CD4-positive, alpha-beta T cell (primary cell): ENCODE measurements at regions not wholly inside any gene's neighbourhood (a gene's known extent, or its start where the extent isn't known, plus 50 kb on each side); places are given as distances from the start of the nearest gene placed in this dataset.

ENCODE experiments used
- ATAC-seq: fragments of 200-7000 bp; cut with Tn5 transposase; one replicate; pipeline ENCODE4 v1.10.0; 2022; ENCODE audit warnings: mild to moderate bottlenecking; ENCODE audit not compliant: poor library complexity
- CTCF ChIA-PET: fragments of 350-600 bp; sonication (Branson Sonifier 250); formaldehyde crosslinking; loops from one replicate; lab custom pipeline; 2021; ENCODE audit warnings: antibody characterized with exemption, inconsistent platforms; lab: Charles Lee
- POLR2A ChIA-PET: fragments of 350-600 bp; sonication (Branson Sonifier 250); formaldehyde crosslinking; loops from one replicate; lab custom pipeline; 2021; ENCODE audit warnings: antibody characterized with exemption, inconsistent platforms; lab: Charles Lee
- DNase-seq, 14 experiments: peaks; one replicate each; pipeline ENCODE4 v3.0.0-alpha.2; 2013 to 2020; ENCODE audit warnings: mixed read lengths in 2 of 14
- H3K27ac ChIP-seq, 2 donors: one replicate each; pipeline versions ENCODE4 v1.5.1 to v1.7.0; 2013; ENCODE audit warnings: low read length in 2 of 2, low read depth in 1 of 2, mild to moderate bottlenecking in 1 of 2
- H3K27me3 ChIP-seq, 2 experiments: 1 replicate in 1 of 2; 2 replicates in 1 of 2; pipeline versions ENCODE4 v1.6.1 to v1.7.0; 2013; ENCODE audit warnings: low read length in 2 of 2, control low read depth in 1 of 2, mild to moderate bottlenecking in 1 of 2, moderate library complexity in 1 of 2; ENCODE audit not compliant: insufficient read depth in 2 of 2, control insufficient read depth in 1 of 2
- H3K36me3 ChIP-seq: one replicate; pipeline ENCODE4 v1.6.1; 2013; ENCODE audit warnings: low read length, control low read depth; ENCODE audit not compliant: insufficient read depth
- H3K4me1 ChIP-seq: one replicate; pipeline ENCODE4 v1.6.1; 2013; ENCODE audit warnings: low read length, control low read depth; ENCODE audit not compliant: insufficient read depth
- H3K4me3 ChIP-seq: one replicate; pipeline ENCODE4 v1.5.1; 2013; ENCODE audit warnings: mild to moderate bottlenecking, low read length, moderate library complexity
- H3K9me3 ChIP-seq, 2 experiments: 1 replicate in 1 of 2; 2 replicates in 1 of 2; pipeline versions ENCODE4 v1.6.1 to v1.7.0; 2013; ENCODE audit warnings: low read length in 2 of 2, mild to moderate bottlenecking in 2 of 2, control low read depth in 1 of 2, moderate library complexity in 1 of 2; ENCODE audit not compliant: control insufficient read depth in 1 of 2, insufficient read depth in 1 of 2
- H3K27ac Mint-ChIP-seq: one replicate; pipeline ENCODE4 v1.8.0; 2020; ENCODE audit warnings: mixed read lengths
- H3K27me3 Mint-ChIP-seq: one replicate; pipeline ENCODE4 v1.8.0; 2021; ENCODE audit warnings: mixed read lengths
- H3K36me3 Mint-ChIP-seq: one replicate; pipeline ENCODE4 v1.8.0; 2021; ENCODE audit warnings: low read depth, mixed read lengths
- H3K4me1 Mint-ChIP-seq: one replicate; pipeline ENCODE4 v1.8.0; 2021; ENCODE audit warnings: low read depth, mixed read lengths
- H3K4me3 Mint-ChIP-seq: one replicate; pipeline ENCODE4 v1.8.0; 2020; ENCODE audit warnings: mild to moderate bottlenecking, mixed read lengths
- H3K9me3 Mint-ChIP-seq: one replicate; pipeline ENCODE4 v1.8.0; 2020; ENCODE audit warnings: mixed read lengths
- intact Hi-C, 2 experiments: fragments of 100-400 bp; cut with DNase I in 1 of 2; cut with micrococcal nuclease in 1 of 2; formaldehyde crosslinking; loops; one replicate each; pipeline versions ENCODE4 v1.15.1 to v1.9.0; 2023 to 2025; cut with DNase I, micrococcal nuclease
- TF ChIP-seq, protein P1 (sequence below): fragments of 200-600 bp; IDR thresholded peaks from one replicate; pipeline ENCODE4 v1.8.0; 2022; ENCODE audit warnings: antibody characterized with exemption, mild to moderate bottlenecking

DNA sequence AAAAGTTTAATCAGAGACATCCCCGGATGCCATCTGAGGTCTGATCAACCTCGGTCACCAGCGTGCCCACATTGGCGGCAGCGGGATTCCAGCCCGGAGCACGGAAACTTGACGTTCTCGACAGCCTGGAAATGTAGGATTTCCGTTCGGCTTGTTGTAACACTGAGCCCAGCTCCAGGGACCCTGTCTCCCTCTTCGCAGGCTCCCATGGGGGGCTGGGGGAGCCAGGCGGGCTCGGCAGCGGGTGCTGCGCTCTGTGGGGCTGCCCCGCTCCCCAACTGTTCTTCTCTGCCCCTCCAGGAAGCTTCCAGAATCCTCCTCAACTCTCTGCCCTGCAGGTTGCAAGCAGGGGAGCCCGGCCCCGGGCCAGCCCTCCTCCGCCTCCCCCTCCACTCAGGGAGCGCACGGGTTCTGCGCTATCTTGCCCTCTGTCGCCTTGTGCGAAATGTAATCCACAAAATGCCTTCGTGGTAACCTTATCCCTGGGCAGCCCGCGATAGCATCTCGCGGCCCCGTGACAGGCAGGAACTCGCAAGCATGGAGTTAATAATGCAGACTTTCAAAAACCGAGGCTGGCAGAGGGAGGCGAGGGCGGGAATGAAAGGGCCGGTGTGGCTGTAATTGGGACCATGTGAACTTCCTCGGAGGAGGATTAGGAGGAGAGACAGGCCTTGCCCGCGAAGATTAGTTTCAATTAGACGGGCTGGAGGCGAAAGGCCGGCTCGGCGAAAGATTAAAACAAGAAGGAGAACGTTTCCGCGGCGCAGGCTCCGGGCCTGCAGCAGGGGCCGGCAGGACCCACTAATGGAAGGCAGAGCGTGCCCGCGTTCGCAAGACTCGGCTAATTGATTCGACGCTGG is 53.9 kb upstream of the TTC34 start:
- ATAC-seq: no peak
- no peaks in the 10 kb centered on the region for H3K36me3 Mint-ChIP-seq
- H3K27ac ChIP-seq: no peak overlapping the region
- TF ChIP-seq, protein P1, sequence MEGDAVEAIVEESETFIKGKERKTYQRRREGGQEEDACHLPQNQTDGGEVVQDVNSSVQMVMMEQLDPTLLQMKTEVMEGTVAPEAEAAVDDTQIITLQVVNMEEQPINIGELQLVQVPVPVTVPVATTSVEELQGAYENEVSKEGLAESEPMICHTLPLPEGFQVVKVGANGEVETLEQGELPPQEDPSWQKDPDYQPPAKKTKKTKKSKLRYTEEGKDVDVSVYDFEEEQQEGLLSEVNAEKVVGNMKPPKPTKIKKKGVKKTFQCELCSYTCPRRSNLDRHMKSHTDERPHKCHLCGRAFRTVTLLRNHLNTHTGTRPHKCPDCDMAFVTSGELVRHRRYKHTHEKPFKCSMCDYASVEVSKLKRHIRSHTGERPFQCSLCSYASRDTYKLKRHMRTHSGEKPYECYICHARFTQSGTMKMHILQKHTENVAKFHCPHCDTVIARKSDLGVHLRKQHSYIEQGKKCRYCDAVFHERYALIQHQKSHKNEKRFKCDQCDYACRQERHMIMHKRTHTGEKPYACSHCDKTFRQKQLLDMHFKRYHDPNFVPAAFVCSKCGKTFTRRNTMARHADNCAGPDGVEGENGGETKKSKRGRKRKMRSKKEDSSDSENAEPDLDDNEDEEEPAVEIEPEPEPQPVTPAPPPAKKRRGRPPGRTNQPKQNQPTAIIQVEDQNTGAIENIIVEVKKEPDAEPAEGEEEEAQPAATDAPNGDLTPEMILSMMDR: no peak
- H3K36me3 ChIP-seq: no peaks in the 10 kb centered on the region
- H3K27me3 Mint-ChIP-seq: peaks cover 12% of the 10 kb centered on the region
- H3K9me3 Mint-ChIP-seq: no peaks in the 10 kb centered on the region
- no peaks in the 10 kb centered on the region for H3K4me1 ChIP-seq
- H3K27ac Mint-ChIP-seq: no peak overlapping the region
- H3K4me3 ChIP-seq: no peak overlapping the region
- intact Hi-C loops: no loop called here
- H3K4me1 Mint-ChIP-seq: no peaks in the 10 kb centered on the region
- ChIA-PET CTCF (no interaction called here), POLR2A (no interaction called here)
- H3K9me3 ChIP-seq: peaks cover 0 to 20% of the 10 kb centered on the region in 2 experiments
- no peaks in the 10 kb centered on the region for H3K27me3 ChIP-seq
- no peak for DNase-seq
- H3K4me3 Mint-ChIP-seq: no peak overlapping the region

DNA sequence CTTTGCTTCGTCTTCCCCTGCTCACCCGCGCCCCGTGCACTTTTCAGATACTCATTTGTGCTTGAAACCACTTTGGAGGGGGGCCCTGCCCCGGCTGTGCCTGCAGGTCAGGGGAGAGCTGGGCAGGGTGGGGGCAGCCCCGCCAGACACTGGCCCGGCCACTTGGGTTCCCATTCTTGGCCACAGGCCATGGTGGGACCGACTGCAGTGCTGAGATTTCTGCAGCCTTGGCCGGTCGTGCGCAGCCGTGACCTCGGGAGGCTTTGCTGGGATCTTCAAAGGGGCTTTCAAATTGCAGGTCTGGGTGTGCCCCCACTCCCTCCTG is 54.5 kb upstream of the TTC34 start:
- Mint-ChIP-seq H3K27ac (no peak overlapping the region), H3K27me3 (peaks cover 7% of the 10 kb centered on the region)

DNA sequence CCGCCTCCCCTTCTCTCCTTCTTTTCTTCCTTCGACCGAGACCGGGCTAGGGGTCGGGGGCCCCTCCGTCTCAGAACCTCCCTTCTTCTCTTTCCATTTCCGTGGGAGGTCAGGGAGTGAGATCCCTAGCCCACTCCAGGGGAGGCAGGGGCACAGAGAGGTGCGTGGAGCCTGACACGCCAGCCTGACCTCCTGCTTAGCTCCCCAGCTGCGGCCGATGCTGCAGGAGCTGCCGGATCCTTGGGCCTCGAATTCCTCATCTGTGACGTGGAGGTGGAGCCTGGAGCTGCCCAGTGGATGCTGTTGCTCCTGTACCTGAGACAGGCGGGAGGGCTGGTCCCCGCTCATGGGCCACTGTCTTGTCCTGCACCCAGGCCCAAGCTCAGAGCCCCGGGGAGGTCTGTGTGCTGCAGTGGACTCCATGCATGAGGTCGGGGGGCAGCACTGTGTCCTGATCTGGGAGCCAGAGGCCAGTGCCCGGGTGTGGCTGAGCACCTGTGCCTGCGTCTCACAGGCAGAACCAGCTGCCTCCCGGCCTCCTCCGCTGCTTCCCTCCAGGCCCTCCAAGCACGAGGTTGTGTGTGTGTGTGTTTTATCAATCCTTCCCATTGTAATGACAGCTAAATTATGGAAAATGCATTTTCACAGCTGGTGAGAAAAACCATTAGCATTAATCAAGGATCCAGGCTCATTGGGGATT is 55.3 kb upstream of the TTC34 start:
- no peaks in the 10 kb centered on the region for H3K9me3 Mint-ChIP-seq
- H3K4me1 ChIP-seq: no peaks in the 10 kb centered on the region
- intact Hi-C loops: no loop called here
- DNase-seq (no peak), ATAC-seq (no peak)
- TF ChIP-seq, protein P1: no peak
- no peaks in the 10 kb centered on the region for H3K27me3 Mint-ChIP-seq
- H3K9me3 ChIP-seq: peaks cover 0 to 20% of the 10 kb centered on the region in 2 experiments
- no peak overlapping the region for H3K27ac ChIP-seq
- no peak overlapping the region for H3K4me3 Mint-ChIP-seq
- ChIA-PET POLR2A (interaction anchor here (0.7 kb wide), 1 partner anchor 17 kb away, joined by 3 read pairs; no protein-coding TSS in a partner anchor), CTCF (no interaction called here)
- no peaks in the 10 kb centered on the region for H3K36me3 Mint-ChIP-seq
- H3K27ac Mint-ChIP-seq: no peak overlapping the region
- H3K36me3 ChIP-seq: no peaks in the 10 kb centered on the region
- no peaks in the 10 kb centered on the region for H3K4me1 Mint-ChIP-seq
- no peak overlapping the region for H3K4me3 ChIP-seq
- no peaks in the 10 kb centered on the region for H3K27me3 ChIP-seq

More for the DNA sequence above, 54.5 kb upstream of the TTC34 start:
- Histone ChIP-seq H3K27me3 (no peaks in the 10 kb centered on the region), H3K27ac (no peak overlapping the region), H3K4me1 (no peaks in the 10 kb centered on the region), H3K4me3 (no peak overlapping the region), H3K9me3 (peaks cover 0 to 20% of the 10 kb centered on the region in 2 experiments), H3K36me3 (no peaks in the 10 kb centered on the region)
- intact Hi-C loops: no loop called here
- TF ChIP-seq, protein P1: no peak
- H3K4me3 Mint-ChIP-seq: no peak overlapping the region
- H3K4me1 Mint-ChIP-seq: no peaks in the 10 kb centered on the region
- no peaks in the 10 kb centered on the region for H3K9me3 Mint-ChIP-seq
- H3K36me3 Mint-ChIP-seq: no peaks in the 10 kb centered on the region
- no peak for DNase-seq
- no peak for ATAC-seq
- ChIA-PET POLR2A (interaction anchor here (0.7 kb wide), 1 partner anchor 16 kb away, joined by 3 read pairs; no protein-coding TSS in a partner anchor), CTCF (no interaction called here)
